Spleen (tissue), 7 donors: ENCODE measurements at regions not wholly inside any gene's neighbourhood (a gene's known extent, or its start where the extent isn't known, plus 50 kb on each side); places are given as distances from the start of the nearest gene placed in this dataset.

Experiments
- POLR2A ChIP-seq, 3 donors: fragments of 450-650 bp; IDR thresholded peaks; one replicate each; pipeline ENCODE4 v1.5.1; 2017; ENCODE audit warnings: antibody characterized with exemption in 3 of 3, mild to moderate bottlenecking in 1 of 3
- POLR2AphosphoS5 ChIP-seq, 3 donors: sonication (generic); formaldehyde crosslinking; IDR thresholded peaks; one replicate each; pipeline ENCODE4 v1.5.1; 2017; ENCODE audit warnings: antibody characterized with exemption in 3 of 3
- TF ChIP-seq, protein P1 (sequence below), 11 experiments: fragments of 200-600 bp in 7 of 11; fragments of 450-650 bp in 4 of 11; sonication (generic) in 4 of 11; IDR thresholded peaks in 8 of 11; conservative IDR thresholded peaks in 3 of 11; 1 replicate in 7 of 11; 2 replicates in 4 of 11; pipeline versions ENCODE4 v1.4.0 to v1.8.0; 2016 to 2021; ENCODE audit warnings: antibody characterized with exemption in 11 of 11, inconsistent platforms in 4 of 11, mild to moderate bottlenecking in 1 of 11
- donor health status: DM: no; HTN: no; CAD: no; lungs with moderate emphysema.
- donor health status: DM: no; HTN: no; CAD: no.
- donor health status: DM: no; HTN: no; CAD: no.

- no peak for TF ChIP-seq POLR2A (IDR thresholded peaks at IDR 0.05)
- TF ChIP-seq, protein P1, sequence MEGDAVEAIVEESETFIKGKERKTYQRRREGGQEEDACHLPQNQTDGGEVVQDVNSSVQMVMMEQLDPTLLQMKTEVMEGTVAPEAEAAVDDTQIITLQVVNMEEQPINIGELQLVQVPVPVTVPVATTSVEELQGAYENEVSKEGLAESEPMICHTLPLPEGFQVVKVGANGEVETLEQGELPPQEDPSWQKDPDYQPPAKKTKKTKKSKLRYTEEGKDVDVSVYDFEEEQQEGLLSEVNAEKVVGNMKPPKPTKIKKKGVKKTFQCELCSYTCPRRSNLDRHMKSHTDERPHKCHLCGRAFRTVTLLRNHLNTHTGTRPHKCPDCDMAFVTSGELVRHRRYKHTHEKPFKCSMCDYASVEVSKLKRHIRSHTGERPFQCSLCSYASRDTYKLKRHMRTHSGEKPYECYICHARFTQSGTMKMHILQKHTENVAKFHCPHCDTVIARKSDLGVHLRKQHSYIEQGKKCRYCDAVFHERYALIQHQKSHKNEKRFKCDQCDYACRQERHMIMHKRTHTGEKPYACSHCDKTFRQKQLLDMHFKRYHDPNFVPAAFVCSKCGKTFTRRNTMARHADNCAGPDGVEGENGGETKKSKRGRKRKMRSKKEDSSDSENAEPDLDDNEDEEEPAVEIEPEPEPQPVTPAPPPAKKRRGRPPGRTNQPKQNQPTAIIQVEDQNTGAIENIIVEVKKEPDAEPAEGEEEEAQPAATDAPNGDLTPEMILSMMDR (IDR thresholded peaks at IDR 0.05 in 8 of 11, conservative IDR thresholded peaks at IDR 0.05 in 3 of 11), result no peak
- no peak for TF ChIP-seq POLR2AphosphoS5 (IDR thresholded peaks at IDR 0.05)
Measured at GRCh38 chr6:121590916-121591315, 155.5 kb downstream of the GJA1 start.
